ENCODE measurements at regions not wholly inside any gene's neighbourhood (a gene's known extent, or its start where the extent isn't known, plus 50 kb on each side); places are given as distances from the start of the nearest gene placed in this dataset.

DNA sequence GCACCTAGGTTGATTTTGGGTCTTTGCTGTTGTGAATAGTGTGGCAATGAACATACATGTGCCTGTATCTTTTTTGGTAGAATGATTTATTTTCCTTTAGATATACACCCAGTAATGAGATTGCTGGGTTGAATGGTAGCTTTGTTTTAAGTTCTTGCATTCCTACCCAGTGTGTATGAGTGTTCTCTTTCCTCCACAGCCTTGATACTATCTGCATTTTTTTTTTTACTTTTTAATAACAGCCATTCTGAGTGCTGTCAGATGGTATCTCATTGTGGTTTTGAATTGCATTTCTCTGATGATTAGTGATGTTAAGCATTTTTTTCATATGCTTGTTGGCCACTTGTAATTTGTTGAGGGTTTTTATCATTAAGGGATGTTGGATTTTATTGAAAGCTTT, 351.8 kb upstream of the GNPDA2 start:
- no peaks in the 10 kb centered on the region for H3K4me1 ChIP-seq
- H3K36me3 ChIP-seq (ENCODE audit: low read depth, missing control alignments), result no peaks in the 10 kb centered on the region
- no peak overlapping the region for H3K4me3 ChIP-seq
- H3K9me3 ChIP-seq, result no peaks in the 10 kb centered on the region
- no peaks in the 10 kb centered on the region for H3K27me3 ChIP-seq
- no peak overlapping the region for H3K27ac ChIP-seq
- TF ChIP-seq, protein P1, sequence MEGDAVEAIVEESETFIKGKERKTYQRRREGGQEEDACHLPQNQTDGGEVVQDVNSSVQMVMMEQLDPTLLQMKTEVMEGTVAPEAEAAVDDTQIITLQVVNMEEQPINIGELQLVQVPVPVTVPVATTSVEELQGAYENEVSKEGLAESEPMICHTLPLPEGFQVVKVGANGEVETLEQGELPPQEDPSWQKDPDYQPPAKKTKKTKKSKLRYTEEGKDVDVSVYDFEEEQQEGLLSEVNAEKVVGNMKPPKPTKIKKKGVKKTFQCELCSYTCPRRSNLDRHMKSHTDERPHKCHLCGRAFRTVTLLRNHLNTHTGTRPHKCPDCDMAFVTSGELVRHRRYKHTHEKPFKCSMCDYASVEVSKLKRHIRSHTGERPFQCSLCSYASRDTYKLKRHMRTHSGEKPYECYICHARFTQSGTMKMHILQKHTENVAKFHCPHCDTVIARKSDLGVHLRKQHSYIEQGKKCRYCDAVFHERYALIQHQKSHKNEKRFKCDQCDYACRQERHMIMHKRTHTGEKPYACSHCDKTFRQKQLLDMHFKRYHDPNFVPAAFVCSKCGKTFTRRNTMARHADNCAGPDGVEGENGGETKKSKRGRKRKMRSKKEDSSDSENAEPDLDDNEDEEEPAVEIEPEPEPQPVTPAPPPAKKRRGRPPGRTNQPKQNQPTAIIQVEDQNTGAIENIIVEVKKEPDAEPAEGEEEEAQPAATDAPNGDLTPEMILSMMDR (IDR thresholded peaks at IDR 0.05), result no peak
- TF ChIP-seq POLR2A (IDR thresholded peaks at IDR 0.05), result no peak
- intact Hi-C loops (cut with DNase I; ENCODE audit: low total_unique reads), result no loop called here
- no peak for DNase-seq

DNA sequence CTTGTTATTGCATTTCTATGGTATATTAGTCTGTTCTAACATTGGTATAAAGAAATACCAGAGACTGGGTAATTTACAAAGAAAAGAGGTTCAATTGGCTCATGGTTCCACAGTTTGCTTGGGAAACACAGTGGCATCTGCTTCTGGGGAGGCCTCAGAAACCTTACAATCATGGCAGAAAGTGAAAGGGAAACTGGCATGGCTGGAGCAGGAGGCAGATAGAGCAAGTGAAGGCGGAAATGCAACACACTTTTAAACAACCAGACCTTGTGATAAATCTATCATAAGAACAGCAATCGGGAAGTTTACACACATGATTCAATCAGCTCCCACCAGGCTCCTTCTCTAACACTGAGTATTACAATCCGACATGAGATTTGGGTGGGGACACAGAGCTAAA, 346.6 kb upstream of the GNPDA2 start:
- Histone ChIP-seq H3K27ac (no peak overlapping the region), H3K9me3 (no peaks in the 10 kb centered on the region), H3K36me3 (ENCODE audit: low read depth, missing control alignments) (no peaks in the 10 kb centered on the region), H3K27me3 (no peaks in the 10 kb centered on the region), H3K4me3 (no peak overlapping the region), H3K4me1 (no peaks in the 10 kb centered on the region)
- no peak for TF ChIP-seq POLR2A (IDR thresholded peaks at IDR 0.05)
- TF ChIP-seq, protein P1 (IDR thresholded peaks at IDR 0.05), result no peak
- WGBS, 2 donors, result 77 to 79% methylated on average over 3 of the region's 3 CpGs
- no peak for DNase-seq
- intact Hi-C loops (cut with DNase I; ENCODE audit: low total_unique reads), result no loop called here

DNA sequence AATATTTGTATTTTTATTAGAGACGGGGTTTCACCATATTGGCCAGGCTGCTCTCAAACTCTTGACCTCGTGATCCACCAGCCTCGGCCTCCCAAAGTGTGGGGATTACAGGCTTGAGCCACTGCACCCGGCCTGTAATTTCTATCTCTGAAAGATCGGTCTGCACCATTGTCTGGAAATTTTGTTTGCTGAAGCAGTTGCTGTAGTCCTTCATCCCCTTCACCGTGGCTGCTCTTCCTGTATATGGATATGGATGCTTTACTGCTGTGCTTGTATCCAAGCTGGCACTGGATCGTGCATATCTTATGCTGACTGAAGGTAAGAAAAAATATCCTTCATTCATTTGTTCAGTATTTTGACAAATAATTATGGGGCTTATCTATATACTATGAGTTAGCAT, 338.4 kb upstream of the GNPDA2 start:
- Histone ChIP-seq H3K4me1 (no peaks in the 10 kb centered on the region), H3K27ac (no peak overlapping the region), H3K27me3 (no peaks in the 10 kb centered on the region), H3K36me3 (ENCODE audit: low read depth, missing control alignments) (no peaks in the 10 kb centered on the region), H3K9me3 (no peaks in the 10 kb centered on the region), H3K4me3 (no peak overlapping the region)
- WGBS, 2 donors, result 62 to 67% methylated on average over 7 of the region's 7 CpGs
- no peak for DNase-seq
- TF ChIP-seq POLR2A (IDR thresholded peaks at IDR 0.05), result no peak
- TF ChIP-seq, protein P1 (IDR thresholded peaks at IDR 0.05), result no peak
- intact Hi-C loops (cut with DNase I; ENCODE audit: low total_unique reads), result no loop called here

DNA sequence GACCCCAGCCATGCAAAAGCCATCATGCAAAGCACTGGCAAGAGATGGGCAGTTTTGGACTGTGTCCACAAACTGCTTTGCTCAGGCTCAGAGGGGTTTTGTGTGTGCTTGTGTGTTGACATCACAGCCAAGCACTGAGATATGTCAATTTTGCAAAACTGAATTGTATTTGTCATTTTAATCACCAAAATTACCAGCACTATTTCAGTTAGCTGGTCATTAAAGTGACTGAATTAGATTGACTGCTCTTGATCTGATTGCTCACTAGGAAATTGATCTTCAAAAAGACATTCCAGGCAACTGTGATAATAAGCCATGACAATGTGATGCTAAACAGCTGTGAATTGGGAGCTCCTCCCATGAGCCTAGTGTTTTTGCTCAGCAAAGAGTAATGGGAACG, 337.3 kb upstream of the GNPDA2 start:
- DNase-seq, result no peak

DNA sequence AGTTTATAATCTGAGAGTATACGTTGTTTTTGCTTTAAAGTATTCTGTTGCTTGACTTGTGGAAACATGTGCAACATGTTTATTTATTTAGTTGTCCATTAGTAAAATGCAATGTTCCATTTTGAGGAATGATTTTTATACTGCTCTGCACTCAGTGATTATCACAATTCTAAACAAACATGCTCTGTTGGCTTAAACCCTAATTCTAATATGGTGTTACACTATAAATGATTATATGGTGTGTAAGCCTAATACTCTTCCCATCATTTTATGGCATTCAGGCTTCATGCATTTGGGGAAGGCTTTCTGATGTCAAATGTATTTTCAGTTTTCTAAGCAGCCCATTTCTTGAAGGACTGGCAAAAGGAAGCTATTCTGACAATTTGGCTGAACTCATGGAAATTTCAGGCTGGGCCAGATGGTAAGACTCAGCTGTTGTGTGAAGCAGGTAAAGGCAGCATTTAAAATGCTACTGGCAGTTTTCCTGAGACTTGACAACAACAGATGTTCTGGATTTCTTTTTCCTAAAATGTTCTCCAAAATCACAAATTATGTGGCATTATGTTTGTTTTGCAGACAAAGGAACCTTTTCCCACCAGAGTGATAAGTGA, 336.7 kb upstream of the GNPDA2 start:
- H3K4me3 ChIP-seq, result no peak overlapping the region
- H3K36me3 ChIP-seq (ENCODE audit: low read depth, missing control alignments), result no peaks in the 10 kb centered on the region
- 38 to 58% methylated on average over 1 of the region's 1 CpG for WGBS, 2 donors
- H3K27ac ChIP-seq, result no peak overlapping the region
- no peaks in the 10 kb centered on the region for H3K4me1 ChIP-seq
- no peaks in the 10 kb centered on the region for H3K9me3 ChIP-seq
- TF ChIP-seq, protein P1 (IDR thresholded peaks at IDR 0.05), result no peak
- TF ChIP-seq POLR2A (IDR thresholded peaks at IDR 0.05), result no peak
- no peak for DNase-seq
- no peaks in the 10 kb centered on the region for H3K27me3 ChIP-seq
- intact Hi-C loops (cut with DNase I; ENCODE audit: low total_unique reads), result no loop called here

More for the DNA sequence above, 337.3 kb upstream of the GNPDA2 start:
- no peaks in the 10 kb centered on the region for H3K27me3 ChIP-seq
- TF ChIP-seq, protein P1 (IDR thresholded peaks at IDR 0.05), result no peak
- H3K27ac ChIP-seq, result no peak overlapping the region
- no peaks in the 10 kb centered on the region for H3K9me3 ChIP-seq
- no peak overlapping the region for H3K4me3 ChIP-seq
- intact Hi-C loops (cut with DNase I; ENCODE audit: low total_unique reads), result no loop called here
- WGBS, 2 donors, result 3 to 5% methylated on average over 1 of the region's 1 CpG
- no peaks in the 10 kb centered on the region for H3K4me1 ChIP-seq
- no peaks in the 10 kb centered on the region for H3K36me3 ChIP-seq (ENCODE audit: low read depth, missing control alignments)
